ENCODE measurements at regions not wholly inside any gene's neighbourhood (a gene's known extent, or its start where the extent isn't known, plus 50 kb on each side); places are given as distances from the start of the nearest gene placed in this dataset.

GRCh38 chr21:36582271-36582670, 102.3 kb upstream of the CLDN14 start (continued):
- TF ChIP-seq ZBTB12 (CRISPR knock-in tag; IDR thresholded peaks at IDR 0.05): no peak
- TF ChIP-seq ZBTB11 (CRISPR knock-in tag; IDR thresholded peaks at IDR 0.05): no peak
- no peak for TF ChIP-seq RBM14 (IDR thresholded peaks at IDR 0.05; ENCODE audit: borderline replicate concordance, insufficient read depth, low read depth, low read length)
- no peak for TF ChIP-seq RERE (CRISPR knock-in tag; IDR thresholded peaks at IDR 0.05; ENCODE audit: borderline replicate concordance)
- no peak for TF ChIP-seq SAFB2 (IDR thresholded peaks at IDR 0.05; ENCODE audit: borderline replicate concordance, low read depth, low read length, severe bottlenecking)
- TF ChIP-seq SIX5 (IDR thresholded peaks at IDR 0.05; ENCODE audit: borderline replicate concordance in 1 of 2, insufficient read depth in 1 of 2, low read depth in 1 of 2, low read length in 2 of 2): no peak
- TF ChIP-seq GATAD2A (IDR thresholded peaks at IDR 0.05): no peak
